T-helper 17 cell (primary cell): ENCODE measurements at regions not wholly inside any gene's neighbourhood (a gene's known extent, or its start where the extent isn't known, plus 50 kb on each side); places are given as distances from the start of the nearest gene placed in this dataset.
"Not testable (repeated sequence)": the region's sequence is repeated elsewhere in the genome, so short reads cannot be mapped to it uniquely, and the experiment has no call there.

ENCODE experiments used
- ATAC-seq: fragments of 150-1000 bp; cut with Tn5 transposase; 2 replicates; pipeline ENCODE4 v1.10.0; 2021; ENCODE audit warnings: mild to moderate bottlenecking, moderate library complexity
- DNase-seq, 3 donors: peaks; one replicate each; pipeline versions ENCODE4 v3.0.0 to v3.0.0-alpha.2; 2020 to 2021
- H3K9me3 ChIP-seq: one replicate; pipeline ENCODE4 v1.7.0; 2013; ENCODE audit warnings: low read length, mild to moderate bottlenecking; ENCODE audit not compliant: control insufficient read depth, poor library complexity, severe bottlenecking
- H3K27ac Mint-ChIP-seq: one replicate; pipeline ENCODE4 v1.8.0; 2022; ENCODE audit warnings: mild to moderate bottlenecking, moderate library complexity, mixed read lengths
- H3K27me3 Mint-ChIP-seq: one replicate; pipeline ENCODE4 v1.8.0; 2022; ENCODE audit warnings: mixed read lengths
- H3K36me3 Mint-ChIP-seq: one replicate; pipeline ENCODE4 v1.8.0; 2022; ENCODE audit warnings: low read depth, mixed read lengths
- H3K4me1 Mint-ChIP-seq: one replicate; pipeline ENCODE4 v1.8.0; 2022; ENCODE audit warnings: mild to moderate bottlenecking, mixed read lengths
- H3K4me3 Mint-ChIP-seq: one replicate; pipeline ENCODE4 v1.8.0; 2022; ENCODE audit warnings: mild to moderate bottlenecking, moderate library complexity, mixed read lengths

DNA sequence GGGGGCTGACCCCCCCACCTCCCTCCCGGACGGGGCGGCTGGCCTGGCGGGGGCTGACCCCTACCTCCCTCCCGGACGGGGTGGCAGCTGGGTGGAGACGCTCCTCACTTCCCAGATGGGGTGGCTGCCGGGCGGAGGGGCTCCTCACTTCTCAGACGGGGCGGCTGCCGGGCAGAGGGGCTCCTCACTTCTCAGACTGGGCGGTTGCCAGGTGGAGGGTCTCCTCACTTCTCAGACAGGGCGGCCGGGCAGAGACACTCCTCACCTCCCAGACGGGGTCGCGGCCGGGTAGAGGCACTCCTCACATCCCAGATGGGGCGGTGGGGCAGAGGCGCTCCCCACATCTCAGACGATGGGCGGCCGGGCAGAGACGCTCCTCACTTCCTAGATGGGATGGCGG, 435.1 kb downstream of the RPS24 start:
- H3K9me3 ChIP-seq, H3K36me3 Mint-ChIP-seq, H3K4me3 Mint-ChIP-seq, ATAC-seq, H3K4me1 Mint-ChIP-seq, H3K27ac Mint-ChIP-seq, DNase-seq: not testable (repeated sequence)
- peaks cover 11% of the 10 kb centered on the region for H3K27me3 Mint-ChIP-seq

- Mint-ChIP-seq H3K36me3 (peaks cover 2% of the 10 kb centered on the region), H3K27me3 (no peaks in the 10 kb centered on the region), H3K4me3 (no peak overlapping the region), H3K4me1 (peaks cover 2% of the 10 kb centered on the region), H3K27ac (no peak overlapping the region)
- no peak for ATAC-seq
- DNase-seq = no peak
- H3K9me3 ChIP-seq = no peaks in the 10 kb centered on the region
Measured at GRCh38 chr10:78470267-78471103, 436.8 kb downstream of the RPS24 start.

GRCh38 chr10:78471326-78471722, 437.7 kb downstream of the RPS24 start:
- H3K27ac Mint-ChIP-seq = no peak overlapping the region
- H3K9me3 ChIP-seq = no peaks in the 10 kb centered on the region
- DNase-seq = no peak
- H3K4me1 Mint-ChIP-seq = peaks cover 2% of the 10 kb centered on the region
- ATAC-seq = no peak
- H3K4me3 Mint-ChIP-seq = no peak overlapping the region
- H3K27me3 Mint-ChIP-seq = peaks cover 5% of the 10 kb centered on the region
- peaks cover 2% of the 10 kb centered on the region for H3K36me3 Mint-ChIP-seq

- H3K27ac Mint-ChIP-seq = no peak overlapping the region
- no peaks in the 10 kb centered on the region for H3K9me3 ChIP-seq
- no peak for ATAC-seq
- no peak overlapping the region for H3K4me3 Mint-ChIP-seq
- peaks cover 10% of the 10 kb centered on the region for H3K27me3 Mint-ChIP-seq
- peaks cover 2% of the 10 kb centered on the region for H3K36me3 Mint-ChIP-seq
- DNase-seq = no peak
- peaks cover 4% of the 10 kb centered on the region for H3K4me1 Mint-ChIP-seq
Measured at GRCh38 chr10:78471723-78472550, 438.3 kb downstream of the RPS24 start.

DNA sequence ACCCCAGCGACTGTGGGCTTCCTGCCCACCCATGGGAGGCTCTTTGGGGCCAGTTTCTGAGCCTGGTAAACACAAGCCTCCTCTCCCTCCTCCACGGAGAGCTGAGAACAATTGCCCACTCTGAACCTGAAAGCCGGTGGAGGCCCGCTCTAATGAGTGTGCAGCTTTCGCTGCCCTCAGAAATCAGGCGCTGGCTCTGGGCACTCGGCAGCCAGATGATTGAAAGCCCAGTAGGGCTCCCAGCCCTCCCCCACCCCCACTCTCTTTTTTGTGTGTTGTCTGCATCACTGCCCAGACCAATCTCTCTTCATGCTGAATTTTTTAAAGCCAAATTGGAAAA, 438.9 kb downstream of the RPS24 start:
- Mint-ChIP-seq H3K36me3 (peaks cover 2% of the 10 kb centered on the region), H3K4me3 (no peak overlapping the region), H3K4me1 (peaks cover 4% of the 10 kb centered on the region), H3K27ac (no peak overlapping the region), H3K27me3 (peaks cover 15% of the 10 kb centered on the region)
- no peaks in the 10 kb centered on the region for H3K9me3 ChIP-seq
- DNase-seq = no peak
- ATAC-seq = no peak

DNA sequence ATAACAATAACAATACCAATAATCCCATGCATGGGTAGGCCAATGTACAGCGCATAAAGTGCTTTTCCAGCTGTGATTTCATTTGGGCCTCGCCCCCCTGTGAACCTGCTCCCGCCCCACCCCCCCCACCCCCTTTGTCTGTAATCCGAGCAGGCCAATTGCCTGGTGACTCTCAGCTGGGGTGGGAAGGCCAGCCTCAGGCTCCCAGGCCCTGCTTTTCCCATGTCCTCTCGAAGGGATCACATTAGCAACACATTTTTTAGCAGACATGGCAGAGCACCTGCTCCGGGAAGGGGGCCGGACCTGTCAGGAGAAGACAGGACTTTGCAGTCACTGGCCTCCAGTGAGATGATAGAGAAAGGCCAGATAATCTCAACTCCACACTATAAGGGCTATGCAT, 439.3 kb downstream of the RPS24 start:
- no peak overlapping the region for H3K4me3 Mint-ChIP-seq
- H3K4me1 Mint-ChIP-seq = peaks cover 4% of the 10 kb centered on the region
- no peak for DNase-seq
- H3K9me3 ChIP-seq = no peaks in the 10 kb centered on the region
- H3K27me3 Mint-ChIP-seq = peaks cover 19% of the 10 kb centered on the region
- no peak for ATAC-seq
- peaks cover 2% of the 10 kb centered on the region for H3K36me3 Mint-ChIP-seq
- no peak overlapping the region for H3K27ac Mint-ChIP-seq

GRCh38 chr10:78474743-78475142, 441.1 kb downstream of the RPS24 start:
- H3K36me3 Mint-ChIP-seq = peaks cover 2% of the 10 kb centered on the region

DNA sequence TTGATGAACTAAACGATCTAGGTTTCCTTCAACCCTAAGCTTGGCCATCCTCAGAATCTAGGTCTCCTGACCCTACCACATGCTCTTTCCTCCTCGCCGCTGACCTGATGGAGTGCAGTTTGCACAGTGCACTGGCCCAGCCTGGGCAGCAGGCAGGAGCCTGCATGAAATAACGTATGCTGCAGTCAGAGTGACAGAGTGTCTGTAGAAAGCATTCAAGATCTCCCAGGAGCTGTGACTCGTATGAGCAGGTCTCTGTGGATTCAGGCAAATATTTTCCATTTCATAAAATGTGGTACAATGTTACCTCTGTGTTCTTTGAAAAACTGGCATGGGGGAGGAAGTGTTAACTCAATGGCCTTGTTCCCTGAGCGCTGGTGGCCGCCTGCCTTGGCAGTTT, 441.8 kb downstream of the RPS24 start:
- H3K36me3 Mint-ChIP-seq = peaks cover 2% of the 10 kb centered on the region
- no peak overlapping the region for H3K27ac Mint-ChIP-seq
- H3K9me3 ChIP-seq = no peaks in the 10 kb centered on the region
- DNase-seq (no peak), ATAC-seq (no peak)
- H3K4me1 Mint-ChIP-seq = peaks cover 4% of the 10 kb centered on the region
- H3K4me3 Mint-ChIP-seq = no peak overlapping the region
- peaks cover 39% of the 10 kb centered on the region for H3K27me3 Mint-ChIP-seq

More at GRCh38 chr10:78474743-78475142, 441.1 kb downstream of the RPS24 start:
- no peak overlapping the region for H3K4me3 Mint-ChIP-seq
- ATAC-seq = no peak
- no peak for DNase-seq
- H3K9me3 ChIP-seq = no peaks in the 10 kb centered on the region
- H3K27me3 Mint-ChIP-seq = peaks cover 32% of the 10 kb centered on the region
- H3K4me1 Mint-ChIP-seq = peaks cover 4% of the 10 kb centered on the region
- no peak overlapping the region for H3K27ac Mint-ChIP-seq

DNA sequence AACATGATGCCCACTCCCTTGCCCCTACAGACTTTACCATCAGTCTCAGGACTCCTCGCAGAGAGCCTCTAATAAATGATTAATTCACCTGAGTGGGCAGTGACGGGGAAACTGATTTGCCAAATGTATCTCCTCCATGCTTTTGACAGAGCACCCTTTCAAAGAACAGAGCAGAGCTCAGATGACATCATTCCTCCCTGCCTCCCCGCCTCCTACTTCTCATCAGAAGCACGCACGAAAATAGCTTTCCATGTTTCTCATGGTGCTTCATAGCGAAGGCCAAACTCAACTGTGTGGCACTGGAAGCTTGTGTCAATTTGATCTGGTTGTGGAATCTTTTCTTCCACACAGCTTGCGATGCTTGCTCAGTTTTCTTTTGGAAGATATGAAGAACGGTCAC, 442.5 kb downstream of the RPS24 start:
- Mint-ChIP-seq H3K4me1 (peaks cover 2% of the 10 kb centered on the region), H3K36me3 (peaks cover 2% of the 10 kb centered on the region), H3K4me3 (no peak overlapping the region), H3K27me3 (peaks cover 39% of the 10 kb centered on the region), H3K27ac (no peak overlapping the region)
- ATAC-seq (no peak), DNase-seq (no peak)
- no peaks in the 10 kb centered on the region for H3K9me3 ChIP-seq

GRCh38 chr10:78476844-78477243, 443.2 kb downstream of the RPS24 start:
- DNase-seq = no peak
- H3K36me3 Mint-ChIP-seq = peaks cover 2% of the 10 kb centered on the region

DNA sequence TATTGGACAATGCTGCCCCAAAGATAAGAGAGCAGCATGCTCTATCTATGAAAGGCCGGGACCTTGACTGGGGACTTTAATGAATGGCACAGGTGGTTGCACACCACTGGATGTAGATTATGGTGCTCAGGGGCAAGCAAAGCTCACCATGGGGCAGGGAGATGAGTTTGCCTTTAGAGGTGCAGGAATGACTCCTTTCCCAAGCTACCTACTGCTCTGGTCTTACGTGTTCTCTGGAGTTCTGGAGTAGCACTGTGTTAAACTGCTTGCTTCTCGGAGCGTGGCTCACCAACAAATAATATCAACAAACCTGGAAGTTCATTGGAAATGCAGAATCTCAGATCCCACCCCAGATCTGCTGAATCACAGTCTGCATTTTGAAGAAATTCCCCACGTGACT, 445.3 kb downstream of the RPS24 start:
- H3K9me3 ChIP-seq = no peaks in the 10 kb centered on the region
- H3K36me3 Mint-ChIP-seq = no peaks in the 10 kb centered on the region
- DNase-seq (no peak), ATAC-seq (no peak)
- peaks cover 46% of the 10 kb centered on the region for H3K27me3 Mint-ChIP-seq
- no peak overlapping the region for H3K4me3 Mint-ChIP-seq
- H3K27ac Mint-ChIP-seq = no peak overlapping the region
- peaks cover 2% of the 10 kb centered on the region for H3K4me1 Mint-ChIP-seq

More at GRCh38 chr10:78476844-78477243, 443.2 kb downstream of the RPS24 start:
- no peak overlapping the region for H3K27ac Mint-ChIP-seq
- H3K27me3 Mint-ChIP-seq = peaks cover 39% of the 10 kb centered on the region
- H3K4me1 Mint-ChIP-seq = peaks cover 2% of the 10 kb centered on the region
- no peak overlapping the region for H3K4me3 Mint-ChIP-seq
- no peak for ATAC-seq
- no peaks in the 10 kb centered on the region for H3K9me3 ChIP-seq

GRCh38 chr10:78479467-78479866, 445.8 kb downstream of the RPS24 start:
- Mint-ChIP-seq H3K4me1 (peaks cover 2% of the 10 kb centered on the region), H3K36me3 (no peaks in the 10 kb centered on the region), H3K4me3 (no peak overlapping the region), H3K27ac (no peak overlapping the region), H3K27me3 (peaks cover 50% of the 10 kb centered on the region)
- no peak for ATAC-seq
- no peaks in the 10 kb centered on the region for H3K9me3 ChIP-seq
- DNase-seq = no peak

- H3K9me3 ChIP-seq = no peaks in the 10 kb centered on the region
- Mint-ChIP-seq H3K27me3 (peaks cover 57% of the 10 kb centered on the region), H3K27ac (no peak overlapping the region), H3K36me3 (peaks cover 3% of the 10 kb centered on the region), H3K4me3 (no peak overlapping the region), H3K4me1 (no peaks in the 10 kb centered on the region)
- DNase-seq = no peak
- ATAC-seq = no peak
Measured at GRCh38 chr10:78481842-78482241, 448.2 kb downstream of the RPS24 start.
